HG03457 (cell line): ENCODE measurements at regions not wholly inside any gene's neighbourhood (a gene's known extent, or its start where the extent isn't known, plus 50 kb on each side); places are given as distances from the start of the nearest gene placed in this dataset.

Experiments
- ATAC-seq: cut with Tn5 transposase; IDR thresholded peaks from one replicate; pipeline ENCODE4 v1.9.1; 2021; ENCODE audit warnings: moderate number of reproducible peaks; ENCODE audit not compliant: unreplicated experiment

DNA sequence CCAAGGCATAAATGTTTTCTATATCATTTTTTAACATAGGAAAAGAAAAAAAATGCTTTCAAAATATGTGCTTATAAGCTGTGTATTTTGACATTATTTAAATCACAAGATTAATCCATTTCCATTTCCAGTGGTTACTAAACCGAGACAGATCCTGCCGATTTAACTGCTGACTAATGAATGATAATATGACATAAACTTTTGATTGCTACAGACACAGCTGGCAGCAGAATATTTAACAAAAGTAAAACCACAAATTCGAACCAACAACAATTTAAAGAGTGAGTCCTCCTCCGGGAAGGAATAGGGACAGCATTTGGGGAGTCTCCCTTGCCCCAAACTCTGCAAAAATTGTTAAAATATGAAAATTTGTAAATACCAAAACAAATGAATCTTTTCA is 401.3 kb upstream of the DAB2 start:
- no peak for ATAC-seq

GRCh38 chr5:39825301-39825700 is 400.5 kb upstream of the DAB2 start:
- no peak for ATAC-seq

GRCh38 chr5:39822020-39822419 is 397.2 kb upstream of the DAB2 start:
- ATAC-seq = no peak

DNA sequence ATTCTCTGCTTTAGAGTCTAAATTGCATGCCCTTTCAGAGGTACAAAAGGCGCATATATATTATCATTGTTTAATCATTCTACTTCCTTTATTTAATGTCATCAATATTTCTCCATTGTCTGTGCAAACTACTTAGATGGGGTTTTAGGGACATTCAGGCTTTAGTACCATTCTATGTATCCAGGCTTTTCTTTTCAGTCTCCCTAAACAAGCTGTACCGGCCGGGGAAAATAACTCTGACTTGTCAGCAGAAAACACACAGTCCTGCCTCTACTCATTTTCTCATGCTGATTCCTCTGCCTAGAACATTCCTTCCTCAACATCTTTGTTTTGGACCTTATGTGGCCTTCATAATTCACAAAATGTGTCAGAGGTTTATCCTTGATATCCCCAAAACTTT is 392.1 kb upstream of the DAB2 start:
- no peak for ATAC-seq

DNA sequence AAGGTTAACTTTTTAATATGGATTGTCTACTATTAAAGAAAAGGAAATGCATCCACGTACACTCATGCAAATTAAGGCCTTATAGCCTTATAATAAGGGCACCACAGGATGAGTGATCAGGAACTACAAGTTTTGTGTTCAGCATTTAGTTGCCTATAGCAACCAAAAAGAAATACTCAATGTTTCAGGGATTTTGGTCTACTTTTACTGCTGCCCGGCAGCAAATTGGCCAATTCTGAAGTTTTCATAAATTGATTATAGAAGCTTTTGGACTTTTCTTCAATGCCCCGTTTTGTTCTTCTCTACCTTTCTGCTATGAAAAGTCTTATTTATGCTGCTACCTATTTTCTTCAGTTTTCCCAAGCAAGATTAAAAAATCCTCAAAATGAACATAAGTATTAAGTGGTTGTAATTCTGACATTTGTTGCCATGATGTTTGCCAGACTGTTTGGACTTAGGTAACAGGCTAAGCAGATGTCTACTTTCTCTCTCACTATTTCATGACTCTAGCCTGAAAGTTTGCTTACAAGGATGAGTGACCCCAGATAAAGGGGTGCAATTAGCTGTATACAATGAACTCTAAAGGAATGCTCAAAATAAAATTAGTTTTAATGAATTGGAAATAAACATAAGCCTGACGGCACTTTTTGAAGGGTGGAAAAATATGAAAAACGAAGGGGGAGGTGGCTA is 391.5 kb upstream of the DAB2 start:
- ATAC-seq = no peak

DNA sequence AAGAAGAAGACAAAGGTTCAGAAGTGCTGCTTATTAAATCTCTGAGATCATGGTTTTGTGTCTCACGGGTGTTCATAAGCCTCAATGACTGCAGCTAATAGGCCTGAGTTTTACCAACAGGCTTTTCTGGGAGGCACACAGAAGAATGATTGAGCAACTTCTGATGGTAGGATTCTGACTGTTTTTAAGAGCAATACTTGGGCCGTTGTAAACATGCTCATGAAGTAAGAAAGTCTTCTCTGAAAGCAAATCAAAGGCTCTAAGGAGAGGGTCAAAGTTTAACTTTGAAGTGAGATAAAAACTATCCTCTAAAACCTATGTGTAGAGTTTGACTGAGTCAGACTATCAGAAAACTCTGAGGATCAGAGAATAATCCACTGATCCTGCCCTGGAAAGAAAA is 390.9 kb upstream of the DAB2 start:
- no peak for ATAC-seq

DNA sequence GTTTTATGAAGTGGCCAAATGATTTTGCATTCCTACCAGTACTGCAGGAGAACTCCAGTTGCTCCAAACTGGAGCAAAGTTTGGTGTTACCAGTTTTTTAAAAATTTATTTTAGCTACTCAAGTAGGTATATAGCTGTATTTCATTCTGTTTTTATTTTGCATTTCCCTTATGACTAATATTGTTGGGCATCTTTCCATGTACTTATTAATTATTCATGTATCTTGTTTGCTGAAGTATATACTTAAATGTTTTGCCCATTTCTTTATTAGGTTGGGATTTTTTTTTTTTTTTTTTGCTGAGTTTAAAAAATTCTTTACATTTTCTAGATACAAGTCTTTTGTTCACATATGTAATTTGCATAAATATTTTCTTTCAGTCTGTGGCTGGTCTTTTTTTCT is 386.6 kb upstream of the DAB2 start:
- no peak for ATAC-seq

DNA sequence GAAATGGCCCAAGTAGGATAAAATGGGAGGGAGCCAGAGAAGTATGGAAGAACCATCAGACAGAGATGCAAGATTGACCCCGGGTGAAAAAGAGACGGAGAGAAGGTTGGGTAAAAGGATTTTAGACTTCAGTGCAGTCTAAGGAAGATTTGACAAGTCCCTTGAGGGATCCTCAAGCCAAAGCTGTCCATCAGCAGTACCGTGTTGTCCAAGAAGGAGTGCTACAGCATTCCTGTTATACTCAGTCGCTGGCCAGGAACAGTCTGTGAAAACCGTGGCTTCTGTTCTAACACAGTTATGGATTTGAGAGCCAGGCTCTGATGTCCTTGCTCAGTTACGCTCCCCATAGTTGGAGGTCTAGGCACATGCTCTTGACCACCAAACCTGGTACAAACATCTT is 383.9 kb upstream of the DAB2 start:
- no peak for ATAC-seq

DNA sequence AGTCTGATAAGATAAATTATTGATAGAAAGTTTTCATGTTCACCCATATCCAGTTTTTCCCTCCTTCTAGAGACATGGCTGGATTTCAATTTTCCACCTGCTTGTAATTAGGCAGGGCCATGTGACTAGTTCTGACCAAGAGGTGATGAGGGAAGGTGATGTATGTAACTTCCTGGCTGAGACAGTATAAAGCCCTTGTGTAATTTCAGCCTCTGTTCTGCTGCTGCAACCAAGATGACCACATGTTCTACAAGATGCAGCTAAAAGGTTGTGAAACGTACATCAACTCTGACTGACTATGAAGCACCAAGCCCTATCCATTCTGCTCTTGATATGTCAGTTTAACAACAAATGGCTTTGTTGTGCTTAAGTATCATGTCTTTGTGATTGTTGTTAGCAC is 376.5 kb upstream of the DAB2 start:
- ATAC-seq = no peak

GRCh38 chr5:39800042-39800601 is 375.3 kb upstream of the DAB2 start:
- no peak for ATAC-seq

GRCh38 chr5:39799242-39799641 is 374.5 kb upstream of the DAB2 start:
- no peak for ATAC-seq

- no peak for ATAC-seq
These were observed 369.9 kb upstream of the DAB2 start for GRCh38 chr5:39794513-39795210.

DNA sequence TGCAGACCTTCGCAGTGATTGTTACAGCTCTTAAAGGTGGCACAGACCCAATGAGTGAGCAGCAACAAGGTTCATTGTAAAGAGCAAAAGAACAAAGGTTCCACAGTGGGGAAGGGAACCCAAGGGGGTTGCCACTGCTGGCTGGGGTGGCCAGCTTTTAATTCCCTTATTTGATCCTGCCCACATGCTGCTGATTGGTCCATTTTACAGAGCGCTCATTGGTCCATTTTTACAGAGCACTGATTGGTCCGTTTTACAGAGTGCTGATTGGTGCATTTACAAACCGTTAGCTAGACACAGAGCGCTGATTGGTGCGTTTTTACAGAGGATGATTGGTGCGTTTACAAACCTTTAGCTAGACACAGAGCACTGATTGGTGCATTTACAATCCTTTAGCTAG is 360.6 kb upstream of the DAB2 start:
- ATAC-seq = no peak

DNA sequence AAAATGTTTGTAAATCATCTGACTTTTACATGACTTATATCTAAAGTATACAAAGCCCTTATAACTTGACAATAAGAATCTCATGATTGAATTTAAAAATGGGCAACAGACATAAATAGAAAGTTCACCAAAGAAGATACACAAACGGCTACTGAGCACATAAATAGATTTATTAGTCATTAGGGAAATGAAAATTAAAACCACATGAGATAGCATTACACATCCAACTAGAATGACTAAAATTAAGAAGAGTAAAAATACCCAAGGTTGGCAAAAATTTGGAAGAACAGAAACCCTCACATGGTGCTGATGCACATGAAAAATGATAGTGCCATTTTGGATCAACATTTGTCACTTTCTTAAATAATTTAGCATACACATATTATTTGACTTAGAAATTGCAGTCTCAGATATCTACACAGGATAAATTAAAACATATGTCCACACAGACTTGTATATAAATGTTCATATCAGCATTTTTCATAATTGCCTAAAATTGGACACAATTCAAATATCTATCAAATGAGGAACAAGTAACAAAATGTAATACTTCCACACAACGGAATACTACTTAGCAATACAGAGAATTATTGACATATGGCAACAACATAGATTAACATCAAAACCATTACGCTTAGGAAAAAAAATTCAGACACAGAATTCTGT is 359.1 kb upstream of the DAB2 start:
- no peak for ATAC-seq

- no peak for ATAC-seq
These were observed 355.6 kb upstream of the DAB2 start for GRCh38 chr5:39780347-39780746.

DNA sequence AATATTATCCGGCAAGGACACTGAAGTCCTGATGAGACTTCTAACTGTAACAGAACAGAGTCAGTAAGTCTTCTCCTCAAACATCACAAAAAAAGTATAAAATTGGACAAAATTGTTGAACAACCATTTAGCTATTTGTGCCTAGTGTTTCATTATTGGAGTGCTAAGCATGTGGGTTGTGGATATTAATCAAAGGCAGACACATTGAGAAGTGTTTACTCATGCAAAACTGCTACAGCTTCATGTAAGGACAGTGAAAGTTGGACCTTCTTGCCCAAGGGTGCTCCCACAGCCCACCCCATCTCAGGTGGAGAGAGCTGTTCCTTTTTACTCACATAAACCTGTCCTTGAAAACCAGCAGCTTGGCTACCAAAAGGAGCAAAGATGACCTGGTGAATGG is 355.1 kb upstream of the DAB2 start:
- no peak for ATAC-seq

DNA sequence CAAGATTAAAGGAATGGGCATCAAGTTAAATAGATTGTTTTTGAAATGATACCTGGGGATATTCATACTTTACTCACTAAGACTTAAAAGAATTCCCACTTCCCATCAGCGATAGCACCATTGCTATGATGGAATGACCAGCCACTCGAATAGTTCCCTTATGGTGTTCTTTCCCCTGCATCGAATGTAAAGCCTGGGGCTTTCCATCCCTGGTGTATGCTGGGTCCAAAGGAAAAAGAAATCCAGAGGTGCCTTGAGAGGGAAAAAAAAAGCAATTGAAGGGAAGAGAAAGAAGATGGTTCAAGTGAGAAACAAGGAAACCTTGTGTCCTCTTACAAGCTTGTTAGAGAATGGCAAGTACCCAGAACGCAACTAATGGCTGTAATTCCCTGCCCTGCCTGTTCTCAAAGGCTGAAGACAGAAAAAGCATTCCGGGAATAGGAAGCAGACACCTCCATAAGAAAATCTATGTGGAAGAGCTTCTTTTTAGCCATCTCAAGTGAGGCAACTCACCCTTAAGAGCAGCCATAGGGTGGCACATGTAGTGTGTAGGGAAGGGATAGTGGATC is 351.1 kb upstream of the DAB2 start:
- no peak for ATAC-seq

GRCh38 chr5:39775086-39775796 is 350.5 kb upstream of the DAB2 start:
- ATAC-seq = no peak

DNA sequence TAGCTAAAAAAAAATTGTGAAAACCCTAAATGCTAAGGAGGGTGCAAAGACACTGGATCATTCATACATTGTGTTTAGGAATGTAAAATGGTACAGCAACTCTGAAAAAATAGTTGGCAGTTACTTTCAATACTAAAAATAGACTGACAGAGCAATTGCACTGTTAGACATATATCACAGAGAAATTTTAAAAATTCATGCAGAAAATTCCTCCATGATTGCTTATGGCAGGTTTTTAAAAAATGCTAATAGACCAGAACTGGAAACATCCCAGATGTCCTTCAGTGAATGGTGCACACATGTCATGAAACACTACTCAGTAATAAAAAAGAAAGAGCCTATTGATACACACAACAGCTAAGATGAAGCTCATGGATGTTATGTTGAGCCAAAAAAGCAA is 349.8 kb upstream of the DAB2 start:
- ATAC-seq = no peak

GRCh38 chr5:39772307-39772706 is 347.5 kb upstream of the DAB2 start:
- no peak for ATAC-seq

GRCh38 chr5:39767916-39768315 is 343.1 kb upstream of the DAB2 start:
- ATAC-seq = no peak
